ENCODE measurements at regions not wholly inside any gene's neighbourhood (a gene's known extent, or its start where the extent isn't known, plus 50 kb on each side); places are given as distances from the start of the nearest gene placed in this dataset.

DNA sequence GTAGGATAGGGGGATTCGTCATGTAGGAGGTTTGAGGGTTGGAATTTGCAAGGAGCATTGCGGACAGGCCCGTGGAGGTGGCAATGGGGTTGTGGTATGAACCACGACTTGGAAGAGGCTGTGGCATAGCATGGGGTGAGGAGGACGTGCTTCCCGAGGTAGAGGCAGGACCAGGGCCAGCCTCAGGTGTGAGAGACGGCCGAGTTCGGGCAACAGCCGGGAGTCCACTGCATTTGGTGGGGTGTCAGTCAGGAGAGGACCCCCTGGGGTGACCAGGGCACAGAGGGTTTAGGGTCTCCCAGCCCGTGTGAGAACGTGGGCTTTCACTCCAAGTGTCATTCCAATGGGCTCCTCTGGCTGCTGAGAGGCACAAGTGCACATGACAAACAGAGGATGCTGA lies 339.0 kb downstream of the EIPR1 start:
- TF ChIP-seq, protein P1, sequence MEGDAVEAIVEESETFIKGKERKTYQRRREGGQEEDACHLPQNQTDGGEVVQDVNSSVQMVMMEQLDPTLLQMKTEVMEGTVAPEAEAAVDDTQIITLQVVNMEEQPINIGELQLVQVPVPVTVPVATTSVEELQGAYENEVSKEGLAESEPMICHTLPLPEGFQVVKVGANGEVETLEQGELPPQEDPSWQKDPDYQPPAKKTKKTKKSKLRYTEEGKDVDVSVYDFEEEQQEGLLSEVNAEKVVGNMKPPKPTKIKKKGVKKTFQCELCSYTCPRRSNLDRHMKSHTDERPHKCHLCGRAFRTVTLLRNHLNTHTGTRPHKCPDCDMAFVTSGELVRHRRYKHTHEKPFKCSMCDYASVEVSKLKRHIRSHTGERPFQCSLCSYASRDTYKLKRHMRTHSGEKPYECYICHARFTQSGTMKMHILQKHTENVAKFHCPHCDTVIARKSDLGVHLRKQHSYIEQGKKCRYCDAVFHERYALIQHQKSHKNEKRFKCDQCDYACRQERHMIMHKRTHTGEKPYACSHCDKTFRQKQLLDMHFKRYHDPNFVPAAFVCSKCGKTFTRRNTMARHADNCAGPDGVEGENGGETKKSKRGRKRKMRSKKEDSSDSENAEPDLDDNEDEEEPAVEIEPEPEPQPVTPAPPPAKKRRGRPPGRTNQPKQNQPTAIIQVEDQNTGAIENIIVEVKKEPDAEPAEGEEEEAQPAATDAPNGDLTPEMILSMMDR (IDR thresholded peaks at IDR 0.05): no peak
- TF ChIP-seq EP300 (IDR thresholded peaks at IDR 0.05): no peak
- no peak for TF ChIP-seq POLR2A (IDR thresholded peaks at IDR 0.05)
- no peak for TF ChIP-seq POLR2AphosphoS5 (IDR thresholded peaks at IDR 0.05)

All from suprapubic skin (tissue), 4 donors.